ENCODE measurements at regions not wholly inside any gene's neighbourhood (a gene's known extent, or its start where the extent isn't known, plus 50 kb on each side); places are given as distances from the start of the nearest gene placed in this dataset.

DNA sequence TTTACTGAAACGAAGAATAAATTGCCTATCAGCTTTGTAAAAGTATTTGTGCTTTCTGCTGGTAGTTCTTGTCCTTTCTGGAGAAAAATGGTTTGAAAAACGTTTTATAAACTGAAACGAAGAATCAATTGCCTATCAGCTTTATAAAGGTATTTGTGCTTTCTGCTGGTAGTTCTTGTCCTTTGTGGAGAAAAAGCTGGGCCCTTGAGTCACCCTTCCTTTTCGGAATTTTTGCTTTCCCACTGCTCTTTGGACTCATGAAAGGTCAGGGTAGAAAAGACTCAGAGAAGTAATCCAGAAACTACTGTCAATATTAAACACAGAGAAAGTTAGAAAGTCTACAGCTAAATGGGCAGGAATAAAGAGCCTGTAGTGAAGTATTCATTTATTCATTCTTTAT is 72.8 kb downstream of the EOMES start:
- 69% methylated on average over 4 of the region's 4 CpGs for WGBS
- Histone ChIP-seq H2BK15ac (ENCODE audit: low read depth, poor library complexity, severe bottlenecking) (no peak overlapping the region), H3K4me1 (ENCODE audit: control insufficient read depth, insufficient read depth, low read depth, low read length) (no peaks in the 10 kb centered on the region), H3K18ac (ENCODE audit: low read depth in 1 of 2, low read length in 2 of 2) (no peak overlapping the region), H3K36me3 (ENCODE audit: control insufficient read depth in 1 of 2, insufficient read depth in 2 of 2, low read depth in 1 of 2, low read length in 2 of 2) (no peaks in the 10 kb centered on the region), H3K14ac (ENCODE audit: low read length in 2 of 2) (no peak overlapping the region), H3K9ac (ENCODE audit: low read length) (no peak overlapping the region), H3K27ac (ENCODE audit: low read length, poor library complexity, severe bottlenecking) (no peak overlapping the region), H2BK5ac (ENCODE audit: low read depth, low read length, poor library complexity, severe bottlenecking) (no peak overlapping the region), H3K4ac (ENCODE audit: low read depth in 1 of 2, low read length in 2 of 2) (no peak overlapping the region), H3K4me2 (ENCODE audit: low read length, poor library complexity, severe bottlenecking) (no peak overlapping the region), H2BK12ac (ENCODE audit: low read length in 2 of 2) (no peak overlapping the region), H3K4me3 (ENCODE audit: insufficient read depth in 1 of 2, low read depth in 1 of 2, low read length in 2 of 2) (no peak overlapping the region), H3K79me1 (replicated peaks; ENCODE audit: low read length, poor library complexity, severe bottlenecking) (no peaks in the 10 kb centered on the region), H3K9me3 (ENCODE audit: control insufficient read depth, low read length) (no peaks in the 10 kb centered on the region), H4K91ac (ENCODE audit: low read length) (no peak overlapping the region), H2AFZ (ENCODE audit: low read depth, low read length) (no peak overlapping the region), H2BK120ac (ENCODE audit: low read depth, low read length) (no peak overlapping the region), H4K8ac (ENCODE audit: low read length) (no peak overlapping the region), H3K23ac (ENCODE audit: low read length in 2 of 2) (no peak overlapping the region), H2AK5ac (ENCODE audit: low read length, severe bottlenecking) (no peak overlapping the region), H3K27me3 (ENCODE audit: control insufficient read depth in 1 of 2, insufficient read depth in 1 of 2, low read length in 2 of 2) (no peaks in the 10 kb centered on the region)
- DNase-seq, result no peak

DNA sequence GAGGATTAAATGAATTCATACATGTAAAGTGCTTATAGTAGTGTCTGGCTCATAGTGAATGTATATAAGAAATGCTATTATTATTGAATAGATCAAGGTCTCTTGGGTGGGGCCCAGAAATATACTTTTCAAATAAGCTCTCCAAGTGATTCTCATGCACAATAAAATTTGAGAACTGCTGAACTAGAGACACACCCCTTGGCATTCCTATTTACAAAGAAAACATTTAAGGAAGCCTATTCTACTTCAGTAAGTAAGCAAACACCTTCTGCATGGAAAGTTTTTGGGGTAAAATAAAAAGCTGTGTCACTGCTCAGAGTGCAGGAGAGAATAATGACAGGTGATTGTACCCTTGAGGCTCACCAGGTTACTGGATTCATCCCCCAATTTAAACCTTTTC is 75.2 kb downstream of the EOMES start:
- Histone ChIP-seq H3K27ac (ENCODE audit: low read length, poor library complexity, severe bottlenecking) (no peak overlapping the region), H3K9me3 (ENCODE audit: control insufficient read depth, low read length) (no peaks in the 10 kb centered on the region), H3K23ac (ENCODE audit: low read length in 2 of 2) (no peak overlapping the region), H3K4ac (ENCODE audit: low read depth in 1 of 2, low read length in 2 of 2) (no peak overlapping the region), H3K79me1 (replicated peaks; ENCODE audit: low read length, poor library complexity, severe bottlenecking) (no peaks in the 10 kb centered on the region), H2AFZ (ENCODE audit: low read depth, low read length) (no peak overlapping the region), H3K27me3 (ENCODE audit: control insufficient read depth in 1 of 2, insufficient read depth in 1 of 2, low read length in 2 of 2) (no peaks in the 10 kb centered on the region), H3K14ac (ENCODE audit: low read length in 2 of 2) (no peak overlapping the region), H2BK120ac (ENCODE audit: low read depth, low read length) (no peak overlapping the region), H3K18ac (ENCODE audit: low read depth in 1 of 2, low read length in 2 of 2) (no peak overlapping the region), H2BK5ac (ENCODE audit: low read depth, low read length, poor library complexity, severe bottlenecking) (no peak overlapping the region), H2BK12ac (ENCODE audit: low read length in 2 of 2) (no peak overlapping the region), H3K4me3 (ENCODE audit: insufficient read depth in 1 of 2, low read depth in 1 of 2, low read length in 2 of 2) (no peak overlapping the region), H2BK15ac (ENCODE audit: low read depth, poor library complexity, severe bottlenecking) (no peak overlapping the region), H2AK5ac (ENCODE audit: low read length, severe bottlenecking) (no peak overlapping the region), H4K91ac (ENCODE audit: low read length) (no peak overlapping the region), H3K36me3 (ENCODE audit: control insufficient read depth in 1 of 2, insufficient read depth in 2 of 2, low read depth in 1 of 2, low read length in 2 of 2) (no peaks in the 10 kb centered on the region), H4K8ac (ENCODE audit: low read length) (no peak overlapping the region), H3K4me1 (ENCODE audit: control insufficient read depth, insufficient read depth, low read depth, low read length) (peaks cover 5% of the 10 kb centered on the region), H3K9ac (ENCODE audit: low read length) (no peak overlapping the region), H3K4me2 (ENCODE audit: low read length, poor library complexity, severe bottlenecking) (no peak overlapping the region)
- no peak for DNase-seq

DNA sequence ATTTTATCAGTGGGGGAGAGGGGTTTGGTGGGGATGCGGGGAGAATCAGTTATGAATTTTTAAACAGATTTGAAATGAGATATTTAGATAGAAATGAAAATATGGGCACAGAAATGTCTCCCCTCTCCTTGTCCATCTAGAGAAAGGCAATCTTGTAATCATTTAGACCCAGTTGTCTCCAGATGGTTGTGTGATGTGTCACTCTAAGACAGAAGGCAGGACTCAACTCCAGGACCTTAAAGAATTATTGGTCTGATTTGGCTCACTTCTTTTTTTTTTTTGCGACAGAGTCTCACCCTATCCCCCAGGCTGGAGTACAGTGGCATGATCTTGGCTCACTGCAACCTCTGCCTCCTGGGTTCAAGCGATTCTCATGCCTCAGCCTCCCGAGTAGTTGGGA is 77.2 kb downstream of the EOMES start:
- H3K18ac ChIP-seq (ENCODE audit: low read depth in 1 of 2, low read length in 2 of 2), result no peak overlapping the region
- no peaks in the 10 kb centered on the region for H3K9me3 ChIP-seq (ENCODE audit: control insufficient read depth, low read length)
- H2AFZ ChIP-seq (ENCODE audit: low read depth, low read length), result no peak overlapping the region
- H3K27ac ChIP-seq (ENCODE audit: low read length, poor library complexity, severe bottlenecking), result no peak overlapping the region
- no peaks in the 10 kb centered on the region for H3K36me3 ChIP-seq (ENCODE audit: control insufficient read depth in 1 of 2, insufficient read depth in 2 of 2, low read depth in 1 of 2, low read length in 2 of 2)
- H2BK12ac ChIP-seq (ENCODE audit: low read length in 2 of 2), result no peak overlapping the region
- no peak overlapping the region for H3K9ac ChIP-seq (ENCODE audit: low read length)
- no peak overlapping the region for H2AK5ac ChIP-seq (ENCODE audit: low read length, severe bottlenecking)
- no peak overlapping the region for H3K4ac ChIP-seq (ENCODE audit: low read depth in 1 of 2, low read length in 2 of 2)
- no peak overlapping the region for H4K8ac ChIP-seq (ENCODE audit: low read length)
- 82% methylated on average over 4 of the region's 4 CpGs for WGBS
- no peak overlapping the region for H2BK5ac ChIP-seq (ENCODE audit: low read depth, low read length, poor library complexity, severe bottlenecking)
- no peak overlapping the region for H3K14ac ChIP-seq (ENCODE audit: low read length in 2 of 2)
- no peak overlapping the region for H3K4me2 ChIP-seq (ENCODE audit: low read length, poor library complexity, severe bottlenecking)
- no peak overlapping the region for H3K23ac ChIP-seq (ENCODE audit: low read length in 2 of 2)
- DNase-seq, result no peak
- H3K4me1 ChIP-seq (ENCODE audit: control insufficient read depth, insufficient read depth, low read depth, low read length), result peaks cover 5% of the 10 kb centered on the region
- H3K79me1 ChIP-seq (replicated peaks; ENCODE audit: low read length, poor library complexity, severe bottlenecking), result no peaks in the 10 kb centered on the region
- no peak overlapping the region for H3K4me3 ChIP-seq (ENCODE audit: insufficient read depth in 1 of 2, low read depth in 1 of 2, low read length in 2 of 2)
- no peak overlapping the region for H4K91ac ChIP-seq (ENCODE audit: low read length)
- no peak overlapping the region for H2BK120ac ChIP-seq (ENCODE audit: low read depth, low read length)
- no peak overlapping the region for H2BK15ac ChIP-seq (ENCODE audit: low read depth, poor library complexity, severe bottlenecking)
- no peaks in the 10 kb centered on the region for H3K27me3 ChIP-seq (ENCODE audit: control insufficient read depth in 1 of 2, insufficient read depth in 1 of 2, low read length in 2 of 2)

DNA sequence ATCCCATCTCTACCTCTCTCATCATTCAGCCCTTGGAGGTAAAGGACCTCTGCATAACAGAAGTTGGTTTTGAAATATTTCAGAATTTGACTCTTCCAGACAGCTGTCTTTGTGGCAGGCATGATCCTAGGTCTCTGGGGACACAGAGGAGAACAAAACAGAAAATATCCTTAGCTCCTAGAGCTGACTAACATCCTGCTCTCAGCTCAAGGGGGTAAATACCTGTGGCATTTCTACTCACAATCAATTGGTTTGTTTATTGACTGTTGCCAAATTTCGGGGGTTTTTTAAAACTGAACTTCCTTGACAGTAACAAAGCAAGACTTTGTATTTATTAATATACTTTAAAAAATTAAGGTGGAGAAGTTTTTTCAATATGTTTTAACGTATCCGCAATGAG is 78.8 kb downstream of the EOMES start:
- H3K4ac ChIP-seq (ENCODE audit: low read depth in 1 of 2, low read length in 2 of 2), result no peak overlapping the region
- H3K18ac ChIP-seq (ENCODE audit: low read depth in 1 of 2, low read length in 2 of 2), result no peak overlapping the region
- H3K27me3 ChIP-seq (ENCODE audit: control insufficient read depth in 1 of 2, insufficient read depth in 1 of 2, low read length in 2 of 2), result no peaks in the 10 kb centered on the region
- no peak overlapping the region for H2BK120ac ChIP-seq (ENCODE audit: low read depth, low read length)
- no peak overlapping the region for H2BK5ac ChIP-seq (ENCODE audit: low read depth, low read length, poor library complexity, severe bottlenecking)
- H3K9ac ChIP-seq (ENCODE audit: low read length), result no peak overlapping the region
- no peak overlapping the region for H3K4me2 ChIP-seq (ENCODE audit: low read length, poor library complexity, severe bottlenecking)
- WGBS, result 82% methylated on average over 2 of the region's 3 CpGs
- no peak overlapping the region for H2BK12ac ChIP-seq (ENCODE audit: low read length in 2 of 2)
- H3K23ac ChIP-seq (ENCODE audit: low read length in 2 of 2), result no peak overlapping the region
- peaks cover 5% of the 10 kb centered on the region for H3K4me1 ChIP-seq (ENCODE audit: control insufficient read depth, insufficient read depth, low read depth, low read length)
- no peaks in the 10 kb centered on the region for H3K79me1 ChIP-seq (replicated peaks; ENCODE audit: low read length, poor library complexity, severe bottlenecking)
- no peak overlapping the region for H2AK5ac ChIP-seq (ENCODE audit: low read length, severe bottlenecking)
- DNase-seq, result no peak
- H3K4me3 ChIP-seq (ENCODE audit: insufficient read depth in 1 of 2, low read depth in 1 of 2, low read length in 2 of 2), result no peak overlapping the region
- no peaks in the 10 kb centered on the region for H3K9me3 ChIP-seq (ENCODE audit: control insufficient read depth, low read length)
- no peak overlapping the region for H4K8ac ChIP-seq (ENCODE audit: low read length)
- no peak overlapping the region for H4K91ac ChIP-seq (ENCODE audit: low read length)
- no peaks in the 10 kb centered on the region for H3K36me3 ChIP-seq (ENCODE audit: control insufficient read depth in 1 of 2, insufficient read depth in 2 of 2, low read depth in 1 of 2, low read length in 2 of 2)
- no peak overlapping the region for H3K14ac ChIP-seq (ENCODE audit: low read length in 2 of 2)
- H3K27ac ChIP-seq (ENCODE audit: low read length, poor library complexity, severe bottlenecking), result no peak overlapping the region
- H2BK15ac ChIP-seq (ENCODE audit: low read depth, poor library complexity, severe bottlenecking), result no peak overlapping the region
- no peak overlapping the region for H2AFZ ChIP-seq (ENCODE audit: low read depth, low read length)
